Calu3 (cell line): ENCODE measurements at regions not wholly inside any gene's neighbourhood (a gene's known extent, or its start where the extent isn't known, plus 50 kb on each side); places are given as distances from the start of the nearest gene placed in this dataset.

ENCODE experiments used
- BruUV-seq: library from RNA; stranded (reverse); fragments of 400-500 nt; replicated peaks from 2 replicates; lab custom pipeline; 2021; lab: Mats Ljungman, UMichigan
- CTCF ChIA-PET: fragments of 300-600 bp; sonication (Branson Sonifier 250); formaldehyde crosslinking; loops from one replicate; lab custom pipeline; 2022; ENCODE audit warnings: antibody characterized with exemption; lab: Charles Lee
- DNase-seq: peaks from one replicate; pipeline ENCODE4 v3.0.0; 2022
- H3K27ac Mint-ChIP-seq: one replicate; pipeline ENCODE4 v1.8.0; 2022; ENCODE audit warnings: mixed read lengths; ENCODE audit not compliant: unreplicated experiment
- H3K27me3 Mint-ChIP-seq: one replicate; pipeline ENCODE4 v1.8.0; 2022; ENCODE audit warnings: mixed read lengths; ENCODE audit not compliant: unreplicated experiment
- H3K36me3 Mint-ChIP-seq: one replicate; pipeline ENCODE4 v1.8.0; 2022; ENCODE audit warnings: mild to moderate bottlenecking, moderate library complexity, mixed read lengths; ENCODE audit not compliant: insufficient read depth, unreplicated experiment
- H3K4me1 Mint-ChIP-seq: one replicate; pipeline ENCODE4 v1.8.0; 2022; ENCODE audit warnings: mild to moderate bottlenecking, low read depth, mixed read lengths; ENCODE audit not compliant: unreplicated experiment
- H3K4me3 Mint-ChIP-seq: one replicate; pipeline ENCODE4 v1.8.0; 2022; ENCODE audit warnings: mild to moderate bottlenecking, low read depth, moderate library complexity, mixed read lengths; ENCODE audit not compliant: unreplicated experiment
- H3K9me3 Mint-ChIP-seq: one replicate; pipeline ENCODE4 v1.8.0; 2022; ENCODE audit warnings: low read depth, mixed read lengths; ENCODE audit not compliant: unreplicated experiment
- CTCF ChIP-seq: fragments of 200-600 bp; IDR thresholded peaks from one replicate; pipeline ENCODE4 v1.8.0; 2022; ENCODE audit warnings: antibody characterized with exemption; ENCODE audit not compliant: unreplicated experiment
- intact Hi-C: fragments of 100-400 bp; cut with micrococcal nuclease; formaldehyde crosslinking; loops from one replicate; pipeline ENCODE4 v1.10.0; 2022; ENCODE audit not compliant: unreplicated experiment

GRCh38 chr18:66780609-66781008 is 176.7 kb upstream of the CDH19 start:
- Mint-ChIP-seq H3K27ac (no peak overlapping the region), H3K9me3 (no peaks in the 10 kb centered on the region), H3K4me3 (no peak overlapping the region), H3K4me1 (no peaks in the 10 kb centered on the region), H3K27me3 (no peaks in the 10 kb centered on the region), H3K36me3 (no peaks in the 10 kb centered on the region)
- DNase-seq: no peak
- CTCF ChIA-PET: no interaction called here
- no TSS peak for BruUV-seq
- intact Hi-C loops: no loop called here
- TF ChIP-seq CTCF: no peak

GRCh38 chr18:66778048-66778447 is 174.2 kb upstream of the CDH19 start:
- Mint-ChIP-seq H3K9me3 (no peaks in the 10 kb centered on the region), H3K4me1 (no peaks in the 10 kb centered on the region), H3K4me3 (no peak overlapping the region), H3K36me3 (no peaks in the 10 kb centered on the region), H3K27ac (no peak overlapping the region), H3K27me3 (no peaks in the 10 kb centered on the region)
- BruUV-seq: no TSS peak
- CTCF ChIA-PET: no interaction called here
- intact Hi-C loops: no loop called here
- TF ChIP-seq CTCF: no peak
- DNase-seq: no peak

GRCh38 chr18:66769375-66769774 is 165.5 kb upstream of the CDH19 start:
- H3K9me3 Mint-ChIP-seq: no peaks in the 10 kb centered on the region
- H3K27ac Mint-ChIP-seq: no peak overlapping the region
- H3K4me1 Mint-ChIP-seq: no peaks in the 10 kb centered on the region
- no peaks in the 10 kb centered on the region for H3K36me3 Mint-ChIP-seq
- no peak for DNase-seq
- H3K4me3 Mint-ChIP-seq: no peak overlapping the region
- no peak for TF ChIP-seq CTCF
- intact Hi-C loops: no loop called here
- no TSS peak for BruUV-seq
- CTCF ChIA-PET: no interaction called here
- H3K27me3 Mint-ChIP-seq: no peaks in the 10 kb centered on the region

- DNase-seq: no peak
- Mint-ChIP-seq H3K36me3 (no peaks in the 10 kb centered on the region), H3K27me3 (no peaks in the 10 kb centered on the region), H3K9me3 (no peaks in the 10 kb centered on the region), H3K4me3 (no peak overlapping the region), H3K27ac (no peak overlapping the region), H3K4me1 (no peaks in the 10 kb centered on the region)
- intact Hi-C loops: no loop called here
- no TSS peak for BruUV-seq
- no peak for TF ChIP-seq CTCF
- CTCF ChIA-PET: no interaction called here
Observed at GRCh38 chr18:66764230-66764629, 160.3 kb upstream of the CDH19 start.
